Epithelial cell of esophagus (primary cell): ENCODE measurements at regions not wholly inside any gene's neighbourhood (a gene's known extent, or its start where the extent isn't known, plus 50 kb on each side); places are given as distances from the start of the nearest gene placed in this dataset.

ENCODE experiments used
- DNase-seq: peaks from one replicate; pipeline ENCODE4 v3.0.0; 2010; ENCODE audit warnings: low read depth
- H3K4me3 ChIP-seq: 2 replicates; pipeline ENCODE4 v1.5.1; 2011; ENCODE audit warnings: mild to moderate bottlenecking, low read length, control low read depth
- TF ChIP-seq, protein P1 (sequence below): IDR thresholded peaks from 2 replicates; pipeline ENCODE4 v1.5.1; 2011; ENCODE audit warnings: low read depth, mild to moderate bottlenecking, low read length, control low read depth, inconsistent platforms; ENCODE audit not compliant: insufficient read depth; ENCODE audit errors: missing control alignments

GRCh38 chr10:65482848-65483247 is 1443.0 kb upstream of the LRRTM3 start:
- H3K4me3 ChIP-seq, result no peak overlapping the region
- no peak for DNase-seq
- TF ChIP-seq, protein P1, sequence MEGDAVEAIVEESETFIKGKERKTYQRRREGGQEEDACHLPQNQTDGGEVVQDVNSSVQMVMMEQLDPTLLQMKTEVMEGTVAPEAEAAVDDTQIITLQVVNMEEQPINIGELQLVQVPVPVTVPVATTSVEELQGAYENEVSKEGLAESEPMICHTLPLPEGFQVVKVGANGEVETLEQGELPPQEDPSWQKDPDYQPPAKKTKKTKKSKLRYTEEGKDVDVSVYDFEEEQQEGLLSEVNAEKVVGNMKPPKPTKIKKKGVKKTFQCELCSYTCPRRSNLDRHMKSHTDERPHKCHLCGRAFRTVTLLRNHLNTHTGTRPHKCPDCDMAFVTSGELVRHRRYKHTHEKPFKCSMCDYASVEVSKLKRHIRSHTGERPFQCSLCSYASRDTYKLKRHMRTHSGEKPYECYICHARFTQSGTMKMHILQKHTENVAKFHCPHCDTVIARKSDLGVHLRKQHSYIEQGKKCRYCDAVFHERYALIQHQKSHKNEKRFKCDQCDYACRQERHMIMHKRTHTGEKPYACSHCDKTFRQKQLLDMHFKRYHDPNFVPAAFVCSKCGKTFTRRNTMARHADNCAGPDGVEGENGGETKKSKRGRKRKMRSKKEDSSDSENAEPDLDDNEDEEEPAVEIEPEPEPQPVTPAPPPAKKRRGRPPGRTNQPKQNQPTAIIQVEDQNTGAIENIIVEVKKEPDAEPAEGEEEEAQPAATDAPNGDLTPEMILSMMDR, result no peak

GRCh38 chr10:65491799-65492198 is 1434.0 kb upstream of the LRRTM3 start:
- TF ChIP-seq, protein P1, result no peak
- no peak overlapping the region for H3K4me3 ChIP-seq
- DNase-seq, result no peak

GRCh38 chr10:65496541-65496940 is 1429.3 kb upstream of the LRRTM3 start:
- H3K4me3 ChIP-seq, result no peak overlapping the region
- TF ChIP-seq, protein P1, result no peak
- peak; percentile 13 for DNase-seq

DNA sequence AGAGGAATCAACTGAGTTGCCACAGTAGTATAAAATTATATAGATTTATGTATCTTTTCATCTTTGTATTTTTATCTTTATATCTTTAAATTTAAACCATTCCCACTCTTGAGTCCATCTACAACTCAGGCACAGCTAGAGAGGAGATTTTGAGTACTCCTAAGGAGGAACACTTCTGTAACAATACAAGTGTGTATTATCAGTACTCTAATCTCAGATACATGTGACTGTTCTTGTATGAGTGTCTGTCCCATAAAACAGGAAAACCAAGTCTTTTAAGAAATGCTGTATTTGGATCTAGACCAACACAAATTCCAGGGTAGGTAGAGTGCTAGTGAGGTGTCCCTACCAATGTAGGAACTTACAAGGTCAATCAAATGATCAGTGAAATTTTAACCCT is 1428.0 kb upstream of the LRRTM3 start:
- TF ChIP-seq, protein P1, result no peak

GRCh38 chr10:65500716-65501115 is 1425.1 kb upstream of the LRRTM3 start:
- no peak for DNase-seq
- TF ChIP-seq, protein P1, result no peak
- no peak overlapping the region for H3K4me3 ChIP-seq

More for the DNA sequence above, 1428.0 kb upstream of the LRRTM3 start:
- no peak overlapping the region for H3K4me3 ChIP-seq
- no peak for DNase-seq

DNA sequence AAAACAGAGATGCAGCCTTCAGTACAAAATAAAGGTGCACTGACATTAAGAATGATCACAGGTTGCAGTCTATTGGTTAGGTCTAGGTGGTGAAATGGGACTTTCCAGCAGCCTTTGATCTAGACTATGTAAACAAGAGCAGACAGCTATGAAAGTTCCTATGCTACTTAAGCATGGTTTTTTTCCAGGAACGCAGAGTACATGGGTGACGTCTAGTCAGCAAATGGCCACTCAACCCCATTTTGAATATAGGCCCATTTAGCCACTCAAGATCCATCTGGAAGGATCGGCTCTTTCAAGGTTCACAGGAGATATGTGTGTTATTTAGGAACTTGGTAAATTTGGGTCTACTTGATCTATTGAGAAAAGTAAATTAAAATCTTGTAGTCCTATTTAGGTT is 1424.6 kb upstream of the LRRTM3 start:
- TF ChIP-seq, protein P1, result no peak
- H3K4me3 ChIP-seq, result no peak overlapping the region
- peak; percentile 5 for DNase-seq

DNA sequence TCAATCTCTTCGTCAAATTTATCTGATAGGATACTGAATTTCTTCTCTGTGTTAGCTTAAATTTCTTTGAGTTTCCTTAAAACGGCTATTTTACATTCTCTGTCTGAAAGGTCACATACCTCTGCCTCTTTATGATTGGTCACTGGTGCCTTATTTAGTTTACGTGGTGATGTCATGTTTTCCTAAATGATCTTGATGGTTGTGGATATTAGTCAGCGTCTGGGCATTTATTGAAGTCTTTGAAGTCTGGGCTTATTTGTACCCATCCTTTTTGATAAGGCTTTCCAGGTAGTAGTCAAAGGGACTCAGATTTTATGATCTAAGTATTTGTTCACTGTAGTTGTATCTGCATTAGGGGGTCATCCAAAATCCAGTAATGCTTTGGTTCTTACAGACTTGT is 1407.5 kb upstream of the LRRTM3 start:
- DNase-seq, result peak; percentile 5
- TF ChIP-seq, protein P1, result no peak
- H3K4me3 ChIP-seq, result no peak overlapping the region
